DMS53 (cell line): ENCODE measurements at regions not wholly inside any gene's neighbourhood (a gene's known extent, or its start where the extent isn't known, plus 50 kb on each side); places are given as distances from the start of the nearest gene placed in this dataset.

Experiments used
- DNase-seq: peaks from one replicate; lab custom pipeline; 2025; lab: John Stamatoyannopoulos, UW

DNA sequence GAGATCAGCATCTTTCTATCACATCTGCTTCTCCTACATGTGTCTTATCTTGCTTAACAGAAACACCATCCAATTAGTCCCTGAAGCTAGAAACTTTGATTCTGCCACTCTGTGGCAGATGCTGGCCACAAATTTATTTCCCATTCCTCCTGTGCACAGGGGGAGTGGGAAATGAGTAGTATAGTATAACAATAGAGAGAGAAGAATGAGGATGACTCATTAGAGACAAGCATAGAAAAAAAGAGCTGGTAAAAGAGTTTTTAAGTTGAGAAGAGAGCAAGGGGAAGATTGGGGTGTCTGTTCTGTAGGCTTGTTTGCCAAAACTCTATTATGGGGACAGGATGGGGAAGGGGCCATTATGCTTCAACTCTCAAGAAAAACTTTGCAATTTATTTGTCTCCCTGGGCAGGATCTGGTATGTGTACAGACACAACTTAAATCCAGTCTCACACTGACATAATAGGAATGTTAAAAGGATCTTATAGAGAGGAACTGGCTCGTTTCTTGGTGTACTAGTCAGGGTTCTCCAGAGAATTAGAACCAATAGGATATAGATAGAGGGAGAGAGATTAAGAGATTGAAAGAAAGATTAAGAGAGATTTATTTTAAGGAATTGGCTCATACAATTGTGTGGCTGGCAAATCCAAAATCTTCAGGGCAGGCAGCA is 142.6 kb upstream of the CPSF6 start:
- DNase-seq, result peak; percentile 59

DNA sequence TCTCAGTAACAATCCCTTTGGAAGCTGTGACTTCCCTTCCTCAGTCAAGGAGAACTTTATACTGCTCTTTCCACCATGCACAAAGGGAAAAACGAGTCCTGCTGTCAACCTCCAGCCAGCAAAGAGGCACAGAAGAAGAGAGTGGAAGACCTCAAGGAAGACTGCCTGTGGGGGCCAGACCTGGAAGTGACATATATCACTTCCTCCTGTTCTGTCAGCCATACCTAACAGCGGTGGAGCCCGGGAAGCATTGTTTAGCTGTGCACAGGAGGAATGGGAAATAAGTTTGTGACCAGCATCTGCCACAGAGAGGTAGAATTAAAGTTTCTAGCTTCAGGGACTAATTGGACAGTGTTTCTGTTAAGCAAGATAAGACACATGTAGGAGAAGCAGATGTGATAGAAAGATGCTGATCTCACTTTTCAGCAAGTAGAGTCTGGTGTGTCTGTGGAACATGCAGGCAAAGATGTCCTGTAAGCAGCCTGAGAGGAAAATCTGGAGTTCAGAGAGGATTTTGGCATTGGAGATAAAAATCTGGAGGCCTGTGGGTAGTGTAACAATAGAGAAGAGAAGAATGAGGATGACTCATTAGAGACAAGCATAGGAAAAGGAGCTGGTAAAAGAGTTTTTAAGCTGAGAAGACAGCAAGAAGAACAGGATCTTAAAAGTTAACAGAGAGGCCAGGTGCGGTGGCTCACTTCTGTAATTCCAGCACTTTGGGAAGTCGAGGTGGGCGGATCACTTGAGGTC is 141.6 kb upstream of the CPSF6 start:
- DNase-seq, result peak; percentile 19

DNA sequence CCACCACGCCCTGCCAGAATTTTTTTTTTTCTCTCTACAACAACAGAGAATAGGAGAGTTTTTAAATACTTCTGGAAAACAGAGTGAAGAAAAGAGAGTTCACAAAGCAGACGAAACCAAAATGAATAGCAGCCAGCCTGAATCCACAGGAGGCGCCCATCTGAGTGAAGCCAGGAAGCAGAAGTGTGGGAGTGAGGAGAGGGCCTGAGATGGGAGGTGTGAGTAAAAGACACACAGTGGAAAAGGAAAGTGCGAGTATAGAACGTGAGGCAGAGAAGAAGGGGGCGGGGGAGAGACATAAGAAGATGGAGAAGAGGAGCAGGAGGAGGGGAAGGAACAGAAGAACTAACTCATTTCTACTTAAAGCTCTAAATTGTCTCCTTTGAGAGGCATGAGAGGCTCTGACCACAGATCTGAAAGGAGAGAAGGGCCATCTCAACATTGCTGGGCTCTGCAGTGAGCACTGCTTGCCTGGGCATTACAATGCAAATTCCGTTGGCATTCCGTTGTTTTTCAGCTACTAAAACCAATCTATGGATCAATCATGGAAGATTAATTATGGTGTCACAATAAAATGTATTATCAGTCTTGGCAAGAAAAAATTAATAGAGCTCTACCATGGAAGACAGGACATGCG is 140.1 kb upstream of the CPSF6 start:
- DNase-seq, result no peak

DNA sequence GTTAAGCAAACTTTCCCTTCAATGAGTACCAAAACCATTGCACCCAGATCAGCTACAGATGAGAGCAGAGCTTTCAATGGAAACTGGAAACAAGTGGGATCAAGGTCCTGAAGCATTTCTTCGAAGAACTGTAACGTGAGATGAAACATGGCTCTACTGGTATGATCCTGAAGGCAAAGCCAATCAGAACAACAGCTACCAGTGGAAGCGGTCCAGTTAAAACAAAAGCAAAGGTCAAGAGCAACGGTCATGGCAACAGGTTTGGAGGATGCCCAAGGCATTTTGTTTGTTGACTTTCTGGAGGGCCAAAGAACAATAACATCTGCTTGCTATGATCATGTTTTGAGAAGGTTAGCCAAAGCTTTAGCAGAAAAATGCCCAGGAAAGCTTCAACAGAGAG is 137.9 kb upstream of the CPSF6 start:
- peak; percentile 97 for DNase-seq

DNA sequence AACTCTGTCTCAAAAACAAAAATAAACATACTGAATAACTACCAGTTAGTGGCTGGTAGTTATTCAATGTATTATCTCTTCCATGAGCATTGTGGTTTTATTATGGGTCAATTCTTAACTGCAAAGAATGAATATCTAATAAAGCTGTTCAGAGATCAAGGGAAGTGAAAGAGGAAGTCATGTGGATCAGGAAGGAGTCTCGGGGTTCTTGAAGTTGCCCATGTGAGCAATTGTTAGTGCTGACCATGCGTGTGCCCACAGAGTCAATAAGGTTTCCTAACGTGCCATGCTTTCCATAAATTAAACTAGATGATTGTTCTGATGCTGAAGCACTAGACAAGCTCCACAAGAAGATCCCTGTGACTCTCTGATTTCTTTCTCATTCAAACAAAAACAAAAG is 136.5 kb upstream of the CPSF6 start:
- peak; percentile 16 for DNase-seq

DNA sequence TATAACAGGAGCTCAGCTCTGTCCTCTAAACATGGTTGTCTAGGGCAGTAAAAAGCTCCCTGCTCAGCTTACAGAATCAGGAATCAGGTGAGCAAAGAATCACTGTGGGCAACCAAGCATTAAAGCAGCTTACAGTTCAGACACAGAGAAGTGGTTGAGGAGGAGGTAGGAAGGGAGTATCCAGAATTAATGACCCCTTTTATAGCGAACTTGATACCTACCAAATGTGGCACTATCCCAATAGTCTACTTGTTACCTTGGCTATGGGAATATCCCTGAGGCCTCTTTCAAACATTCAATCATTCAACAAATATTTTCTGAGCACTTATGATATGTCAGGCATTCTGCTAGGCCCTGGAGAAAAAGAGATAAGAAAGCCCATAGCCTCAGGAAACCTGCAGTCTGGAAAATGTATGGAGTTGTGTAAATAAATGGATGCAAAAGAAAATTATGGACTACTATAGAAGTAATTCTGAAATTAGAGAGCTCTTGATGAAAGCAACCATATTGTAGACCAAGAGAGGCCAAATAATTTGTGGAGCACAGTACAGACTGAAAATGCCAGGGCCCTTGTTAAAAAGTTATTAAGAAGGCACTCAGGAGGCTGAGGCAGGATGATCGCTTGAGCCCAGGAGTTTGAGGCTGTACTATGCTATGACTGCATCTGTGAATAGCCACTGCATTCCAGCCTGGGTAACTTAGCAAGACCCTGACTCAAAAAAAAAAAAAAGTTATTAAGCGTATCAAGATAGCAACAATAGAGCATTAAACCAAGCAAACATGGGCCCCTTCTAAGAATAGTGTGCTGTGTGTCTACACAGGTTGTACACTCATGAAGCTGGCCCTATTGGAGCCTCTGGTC is 134.0 kb upstream of the CPSF6 start:
- peak; percentile 66 for DNase-seq

DNA sequence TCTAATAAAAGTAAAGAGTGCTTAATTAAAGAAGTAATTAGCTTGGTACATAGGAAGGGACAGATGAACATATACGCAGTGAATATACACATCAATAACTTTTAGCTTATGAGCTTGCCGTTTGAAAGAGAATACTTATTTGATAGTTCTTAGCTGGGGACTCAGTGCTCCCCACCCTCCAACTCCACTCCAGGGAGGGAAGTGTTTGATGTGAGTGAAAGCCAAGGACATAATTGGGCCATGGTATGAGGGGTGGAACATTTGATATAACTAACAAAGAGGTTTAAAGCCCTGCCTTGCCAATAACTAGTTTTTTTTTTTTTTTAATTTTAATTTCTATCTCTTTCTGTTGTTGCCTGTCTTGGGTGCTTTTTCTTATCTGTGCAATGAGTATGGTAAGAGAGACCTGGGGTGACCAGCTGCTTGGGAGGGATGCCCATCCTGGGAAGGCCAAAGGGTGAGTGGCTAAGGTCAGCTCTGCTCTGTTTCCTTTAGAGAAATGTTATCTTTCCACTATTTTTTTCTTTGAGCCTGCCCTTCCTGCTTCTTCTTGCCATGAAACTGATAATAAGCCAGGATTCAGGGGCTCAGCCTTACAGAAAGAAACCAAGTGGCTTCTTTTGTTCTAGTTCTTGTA is 132.8 kb upstream of the CPSF6 start:
- DNase-seq, result no peak

DNA sequence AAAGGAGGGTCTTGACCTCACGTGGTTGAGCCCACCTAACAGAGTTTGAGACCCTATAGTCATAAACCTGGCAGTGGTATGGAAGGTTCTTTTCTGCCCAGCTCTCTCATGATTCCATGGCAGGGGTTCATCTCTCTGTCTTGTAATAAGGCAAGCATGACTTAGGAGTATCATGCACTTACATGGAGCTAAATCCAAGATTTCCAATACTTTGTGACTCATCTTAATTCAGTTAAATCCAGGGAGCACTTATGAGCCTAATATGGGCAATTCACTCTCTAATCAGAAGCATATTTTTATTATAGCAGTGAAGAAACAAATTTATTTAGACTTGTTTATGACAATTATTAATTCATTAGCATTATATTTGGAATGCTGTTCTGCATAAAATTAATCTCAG is 131.8 kb upstream of the CPSF6 start:
- DNase-seq, result no peak

DNA sequence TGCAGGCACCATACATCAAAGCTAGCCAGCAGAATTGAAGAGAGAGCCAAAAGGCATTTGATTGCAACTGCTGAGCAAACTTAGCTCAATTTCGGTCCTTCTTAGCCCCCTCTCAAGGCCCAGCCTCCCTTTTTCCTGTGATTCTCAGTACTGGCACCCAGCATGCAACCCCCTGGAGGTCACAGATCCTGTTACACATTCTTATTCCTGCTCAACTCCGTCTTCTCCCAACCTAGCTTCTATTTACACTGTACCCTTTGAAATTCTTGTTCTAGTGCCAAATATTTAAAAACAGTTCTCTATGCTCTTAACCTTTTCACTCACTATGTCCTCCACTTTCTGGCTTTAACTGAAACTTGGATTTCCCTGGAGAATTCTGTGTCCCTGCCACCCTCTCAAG is 131.3 kb upstream of the CPSF6 start:
- DNase-seq, result no peak

DNA sequence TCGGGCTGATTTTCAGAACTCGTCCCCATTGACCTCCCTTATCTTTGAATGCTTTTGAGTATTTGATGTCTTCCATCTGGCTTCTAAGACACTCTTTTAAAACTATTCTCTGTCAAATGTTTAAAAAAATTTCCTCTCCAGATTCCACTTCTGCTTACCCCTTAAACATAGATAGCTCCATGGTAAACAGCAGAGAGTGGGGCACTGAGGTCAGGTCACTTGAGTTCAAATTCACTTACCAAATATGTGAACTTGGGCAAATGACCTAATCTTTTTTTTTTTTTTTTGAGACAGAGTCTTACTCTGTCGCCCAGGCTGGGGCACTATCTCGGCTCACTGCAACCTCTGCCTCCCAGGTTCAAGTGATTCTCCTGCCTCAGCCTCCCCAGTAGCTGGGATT is 126.8 kb upstream of the CPSF6 start:
- DNase-seq, result no peak

DNA sequence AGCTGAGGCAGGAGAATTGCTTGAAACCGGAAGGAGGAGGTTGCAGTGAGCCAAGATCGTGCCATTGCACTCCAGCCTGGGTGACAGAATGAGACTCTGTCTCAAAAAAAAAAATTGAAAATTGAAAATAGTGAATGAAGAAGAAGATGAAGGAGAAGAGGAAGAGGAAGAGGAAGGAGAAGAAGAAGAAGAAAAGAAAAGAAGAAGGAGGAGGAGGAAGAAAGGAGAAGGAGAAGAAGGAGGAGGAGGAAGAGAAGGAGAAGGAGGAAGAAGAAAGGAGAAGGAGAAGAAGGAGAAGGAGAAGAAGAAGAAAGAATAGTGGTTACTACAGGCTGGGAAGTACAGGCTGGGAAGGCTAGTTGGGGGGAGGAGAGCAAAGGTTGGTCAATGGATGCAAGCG is 124.3 kb upstream of the CPSF6 start:
- no peak for DNase-seq

DNA sequence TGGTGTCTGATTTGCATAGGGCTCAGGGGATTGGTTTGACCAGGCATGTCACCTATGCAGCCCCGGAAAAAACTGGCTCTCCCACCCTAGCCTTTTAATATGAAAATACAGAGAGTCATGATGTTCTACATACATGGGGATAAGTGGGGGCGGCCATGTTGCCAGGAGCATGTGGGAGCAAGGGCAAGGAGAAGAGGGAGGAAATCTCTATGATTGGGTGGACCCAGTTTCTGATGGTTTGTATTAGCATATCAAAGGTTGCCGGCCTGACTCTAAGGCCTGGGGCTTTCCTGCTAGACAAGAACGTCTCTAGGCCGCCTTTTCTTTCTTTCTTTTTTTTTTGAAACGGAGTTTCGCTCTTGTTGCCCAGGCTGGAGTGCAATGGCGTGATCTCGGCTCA is 123.4 kb upstream of the CPSF6 start:
- no peak for DNase-seq

DNA sequence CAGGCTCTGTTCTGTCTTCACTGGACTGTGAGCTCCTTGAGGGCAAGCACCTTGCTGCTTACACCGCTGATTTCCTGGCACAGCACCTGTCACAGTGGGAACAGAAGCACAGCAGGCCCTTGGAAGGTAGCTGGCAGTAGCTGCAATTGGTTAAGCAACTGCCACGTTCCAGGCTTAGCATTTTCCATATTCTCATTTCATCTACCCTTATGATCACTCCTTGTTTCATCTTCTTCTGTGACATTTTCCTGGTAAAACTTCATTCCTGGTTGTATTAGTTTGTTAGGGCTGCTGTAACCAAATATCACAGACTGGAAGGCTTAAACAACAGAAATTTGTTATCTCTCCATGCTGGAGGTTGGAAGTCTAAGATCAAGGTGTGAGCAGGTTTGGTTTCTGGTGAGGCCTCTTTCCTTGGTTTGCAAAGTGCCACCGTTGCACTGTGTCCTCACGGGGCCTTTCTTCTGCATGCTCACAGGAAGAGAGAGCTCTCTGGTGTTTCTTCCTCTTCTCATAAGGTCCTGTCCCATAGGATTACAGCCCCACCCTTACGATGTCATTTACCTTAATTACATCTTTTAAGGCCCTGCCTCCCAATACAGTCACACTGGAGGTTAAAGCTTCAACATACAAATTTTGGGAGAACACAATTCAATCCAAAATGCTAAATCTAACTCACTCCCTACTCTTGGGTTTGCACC is 121.7 kb upstream of the CPSF6 start:
- DNase-seq, result no peak

DNA sequence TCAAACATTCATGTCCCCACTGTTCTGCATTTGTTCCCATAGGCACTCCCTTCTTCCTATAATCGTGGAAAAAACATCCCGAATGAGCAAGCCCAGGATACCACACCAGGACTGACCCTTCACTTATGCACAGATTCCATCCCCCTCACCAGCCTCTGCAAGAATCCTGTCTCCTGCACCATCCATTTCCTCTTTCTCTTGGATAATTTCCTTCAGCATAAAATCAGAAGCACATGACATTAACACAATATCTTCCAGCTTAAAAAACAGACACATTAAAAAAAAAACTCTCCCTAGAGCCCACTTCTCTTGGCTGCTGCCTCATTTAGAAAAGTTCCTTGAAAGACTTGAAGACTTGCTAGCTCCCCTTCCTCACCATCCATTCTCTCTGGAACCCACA is 120.9 kb upstream of the CPSF6 start:
- DNase-seq, result no peak

DNA sequence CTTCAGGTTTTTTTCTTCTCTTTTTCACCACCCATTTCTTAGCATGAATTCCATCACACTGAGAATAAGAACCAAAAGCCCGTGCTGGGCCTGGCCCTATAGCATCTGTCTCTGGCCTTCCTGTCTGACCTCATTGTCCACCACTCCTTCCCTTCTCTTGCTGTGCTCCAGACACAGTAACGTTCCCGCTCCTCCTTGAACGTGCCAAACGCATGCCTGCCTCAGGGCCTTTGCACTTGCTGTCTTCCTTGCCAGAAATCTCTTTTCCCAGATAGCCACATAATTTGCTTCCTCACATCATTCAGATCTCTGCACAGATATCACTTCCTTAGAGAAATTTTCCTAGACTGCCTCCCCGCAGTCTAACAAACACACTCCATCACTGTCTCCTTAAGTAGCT is 119.6 kb upstream of the CPSF6 start:
- no peak for DNase-seq

DNA sequence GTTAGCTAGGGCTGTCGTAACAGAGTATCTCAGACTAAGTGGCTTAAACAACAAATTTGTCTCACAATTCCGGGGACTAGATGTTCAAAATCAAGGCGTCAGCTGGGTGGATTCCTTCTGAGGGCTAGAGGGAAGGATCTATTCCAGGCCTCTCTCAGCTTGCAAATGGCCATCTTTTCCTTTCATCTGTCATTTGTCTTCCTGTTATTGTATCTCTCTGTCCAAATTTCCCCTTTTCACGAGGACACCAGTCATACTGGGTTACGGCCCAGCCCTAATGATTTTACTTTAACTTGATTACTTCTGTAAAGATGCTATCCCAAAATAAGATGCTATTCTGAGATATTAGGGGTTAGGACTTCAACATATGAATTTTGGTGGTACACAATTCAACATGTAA is 119.0 kb upstream of the CPSF6 start:
- no peak for DNase-seq

DNA sequence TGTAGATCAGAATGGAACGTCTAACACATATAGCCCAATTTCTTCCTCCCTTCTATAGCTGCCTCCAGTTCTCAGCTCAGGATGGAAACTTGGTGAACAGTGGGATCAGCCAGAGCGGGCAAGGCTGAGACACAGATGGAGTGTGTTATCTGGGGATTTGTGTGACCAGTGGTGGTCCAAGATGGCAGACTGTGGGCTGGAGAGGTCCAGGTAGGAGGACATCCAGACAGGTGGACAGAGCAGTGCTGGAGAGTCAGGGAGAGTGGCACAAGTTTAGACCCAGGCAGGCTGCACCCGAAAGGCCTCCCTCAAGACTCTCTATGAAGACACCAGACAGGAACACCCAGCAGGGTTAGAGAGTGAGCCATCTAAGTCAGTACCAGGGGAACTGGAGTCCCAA is 116.1 kb upstream of the CPSF6 start:
- DNase-seq, result peak; percentile 47

DNA sequence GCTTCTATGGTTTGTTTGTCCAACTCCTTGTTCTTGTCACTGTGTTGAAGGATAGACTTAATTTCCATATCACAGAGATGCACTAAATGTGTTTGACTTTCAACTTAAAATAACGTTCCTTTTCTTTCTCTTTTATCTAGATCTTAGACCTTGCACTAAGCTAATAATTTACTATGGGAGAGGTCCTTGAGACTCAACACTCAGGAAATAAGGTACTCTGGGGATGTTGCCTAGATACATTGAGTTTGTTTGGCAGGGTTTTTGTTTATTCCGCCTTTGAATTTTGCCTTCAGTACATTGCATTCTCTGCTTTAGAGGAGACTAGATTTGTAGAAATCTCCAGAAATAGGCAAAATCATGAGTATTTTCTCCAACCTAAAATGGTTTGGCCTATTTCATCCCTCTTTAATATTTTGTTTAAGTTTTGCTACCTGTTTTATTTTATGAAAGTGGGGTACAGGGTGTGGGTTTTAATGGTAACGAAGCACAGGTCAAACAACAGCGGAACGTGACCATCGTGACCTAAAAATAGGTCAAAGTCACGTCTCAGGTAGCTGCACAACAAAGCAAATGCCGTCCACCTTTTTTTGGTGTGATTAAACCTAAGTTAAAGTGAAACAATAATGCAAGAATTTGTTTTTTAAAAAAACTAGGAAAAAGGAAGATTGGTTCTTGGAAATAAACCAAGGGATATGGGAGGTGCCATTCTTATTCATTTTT is 115.3 kb upstream of the CPSF6 start:
- peak; percentile 95 for DNase-seq

DNA sequence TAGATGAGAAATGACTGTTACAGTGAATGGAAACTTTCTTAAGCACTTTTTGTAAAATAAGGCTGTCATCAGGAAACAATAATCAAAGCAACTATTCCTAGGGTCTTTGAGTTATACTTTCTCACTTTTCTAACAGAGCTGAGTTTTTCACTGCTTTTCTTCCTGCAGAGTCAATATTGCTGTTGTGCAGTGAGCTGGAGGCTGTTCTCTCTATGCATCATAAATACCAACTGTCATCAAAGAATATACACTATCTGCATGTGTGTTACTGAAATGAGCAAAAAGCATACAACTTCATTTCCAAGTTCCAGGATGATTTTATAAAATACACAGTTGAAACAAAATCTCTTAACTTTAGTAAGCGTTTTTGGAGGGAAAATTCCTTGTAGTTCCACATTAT is 110.4 kb upstream of the CPSF6 start:
- DNase-seq, result no peak

DNA sequence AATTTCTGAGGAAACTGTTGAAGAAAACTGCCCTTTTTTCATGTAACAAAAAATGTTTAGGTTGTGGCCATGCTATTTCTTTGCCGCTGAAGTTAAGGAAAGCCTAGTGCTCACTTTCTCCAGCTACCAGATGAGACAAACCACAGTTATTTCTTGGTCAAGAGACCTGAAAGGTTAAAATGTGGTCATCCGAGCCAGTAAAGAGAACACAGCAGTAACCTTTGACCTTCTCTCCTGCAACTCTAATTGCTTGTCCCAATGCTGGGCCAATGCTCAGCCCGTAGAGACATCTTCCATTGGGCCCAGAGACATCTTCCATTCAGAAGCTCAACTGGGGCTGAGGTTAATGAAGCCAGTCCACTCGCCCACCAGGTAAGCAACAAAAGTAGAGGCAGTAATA is 109.8 kb upstream of the CPSF6 start:
- no peak for DNase-seq

DNA sequence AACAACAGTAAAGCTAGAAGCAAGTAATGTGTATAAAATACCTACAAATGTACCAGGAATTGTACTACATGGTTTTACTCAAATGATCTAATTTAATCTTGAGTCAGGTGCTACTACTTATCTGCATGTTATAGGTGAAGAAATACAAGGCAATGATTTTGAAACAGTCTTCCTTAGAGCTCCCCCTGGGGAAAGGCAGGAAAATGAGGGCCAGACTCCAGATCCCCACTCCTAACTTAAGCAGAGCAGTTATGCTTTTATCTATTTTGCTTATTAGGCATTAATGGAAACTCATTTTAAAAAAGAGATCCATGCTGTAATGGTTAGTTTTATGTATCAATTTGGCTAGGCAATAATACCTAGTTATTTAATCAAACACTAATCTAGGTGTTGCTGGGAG is 109.3 kb upstream of the CPSF6 start:
- no peak for DNase-seq
